Transverse colon (tissue), 4 donors: ENCODE measurements at regions not wholly inside any gene's neighbourhood (a gene's known extent, or its start where the extent isn't known, plus 50 kb on each side); places are given as distances from the start of the nearest gene placed in this dataset.

ENCODE experiments used
- DNase-seq: peaks from one replicate; pipeline ENCODE4 v3.0.0-alpha.2; 2019
- H3K27ac ChIP-seq, 4 donors: fragments of 200-600 bp; sonication (generic); 2 replicates each; pipeline ENCODE4 v1.5.1; 2016 to 2018; ENCODE audit warnings: inconsistent platforms in 4 of 4
- H3K27me3 ChIP-seq: fragments of 200-600 bp; sonication (generic); 2 replicates; pipeline ENCODE4 v1.5.1; 2017; ENCODE audit warnings: inconsistent platforms
- H3K36me3 ChIP-seq, 4 donors: fragments of 200-600 bp; sonication (generic); 2 replicates each; pipeline ENCODE4 v1.5.1; 2017 to 2019; ENCODE audit warnings: inconsistent platforms in 4 of 4
- H3K4me1 ChIP-seq, 4 donors: fragments of 200-600 bp; sonication (generic); 2 replicates each; pipeline ENCODE4 v1.5.1; 2017 to 2020; ENCODE audit warnings: inconsistent platforms in 4 of 4
- H3K4me3 ChIP-seq, 4 donors: fragments of 200-600 bp; sonication (generic); 1 replicate in 1 of 4; 2 replicates in 3 of 4; pipeline versions ENCODE4 v1.5.1 to v1.6.1; 2017 to 2019; ENCODE audit warnings: inconsistent platforms in 4 of 4
- H3K9me3 ChIP-seq, 2 donors: fragments of 200-600 bp; sonication (generic); 2 replicates each; pipeline ENCODE4 v1.5.1; 2017 to 2019; ENCODE audit warnings: inconsistent platforms in 2 of 2
- CTCF ChIP-seq, 5 experiments: fragments of 200-600 bp in 3 of 5; fragments of 450-650 bp in 2 of 5; sonication (generic) in 3 of 5; IDR thresholded peaks; 1 replicate in 2 of 5; 2 replicates in 3 of 5; pipeline ENCODE4 v1.5.1; 2016 to 2017; ENCODE audit warnings: antibody characterized with exemption in 5 of 5, inconsistent platforms in 3 of 5, mild to moderate bottlenecking in 2 of 5, moderate library complexity in 1 of 5
- EP300 ChIP-seq: sonication (generic); formaldehyde crosslinking; IDR thresholded peaks from one replicate; pipeline ENCODE4 v1.6.1; 2017; ENCODE audit warnings: antibody characterized with exemption, low read depth
- POLR2A ChIP-seq: fragments of 450-650 bp; IDR thresholded peaks from one replicate; pipeline ENCODE4 v1.6.1; 2016; ENCODE audit warnings: antibody characterized with exemption, mild to moderate bottlenecking, moderate library complexity
- POLR2AphosphoS5 ChIP-seq, 3 donors: sonication (generic); formaldehyde crosslinking; IDR thresholded peaks; one replicate each; pipeline ENCODE4 v1.6.1; 2016; ENCODE audit warnings: antibody characterized with exemption in 3 of 3
- WGBS, 2 donors: methylation state at CpG; one replicate each; pipeline ENCODE4 v1.1.5; 2018; ENCODE audit warnings: low coverage in 1 of 2; 5-methylcytosine and 5-hydroxymethylcytosine counted together
- in situ Hi-C, 4 donors: fragments of 200-750 bp; cut with MboI; loops; one replicate each; pipeline versions ENCODE4 v1.15.0 to v1.15.1; 2017; ENCODE audit warnings: low sequenced_read_pairs in 3 of 4, low pct_ligation_motif_present in 1 of 4, low pct_unique_long_range_greater_than_20kb in 1 of 4
- intact Hi-C: fragments of 100-400 bp; cut with DNase I; formaldehyde crosslinking; loops from one replicate; pipeline ENCODE4 v1.15.1; 2023; ENCODE audit warnings: low total_unique reads

DNA sequence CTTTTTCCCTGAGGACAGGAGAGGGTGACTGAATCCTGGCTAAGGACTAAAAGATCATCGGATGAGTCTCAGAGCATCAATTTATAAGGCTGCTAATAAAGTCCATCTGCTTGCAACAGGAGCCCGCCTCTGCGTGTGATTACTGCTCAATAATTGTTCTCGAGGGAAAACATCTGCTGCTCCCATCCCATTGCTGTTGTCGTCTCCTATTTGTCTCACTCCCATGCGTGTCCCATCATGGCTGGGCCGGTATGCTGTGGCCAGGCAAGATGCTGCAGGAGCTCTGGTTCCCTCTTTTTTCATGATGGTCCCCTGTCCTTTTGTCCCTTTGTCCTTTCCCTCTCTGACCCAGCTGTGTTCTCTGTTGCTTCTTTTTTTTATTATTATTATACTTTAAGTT, 121.2 kb downstream of the SPATA19 start:
- DNase-seq: no peak
- in situ Hi-C loops (no loop called here), intact Hi-C loops (no loop called here)
- no peaks in the 10 kb centered on the region for H3K9me3 ChIP-seq
- WGBS, 2 donors: 50 to 58% methylated on average over 2 to 7 of the region's 7 CpGs
- H3K36me3 ChIP-seq: no peaks in the 10 kb centered on the region
- no peak overlapping the region for H3K4me3 ChIP-seq
- H3K27me3 ChIP-seq: no peaks in the 10 kb centered on the region
- H3K27ac ChIP-seq: no peak overlapping the region
- TF ChIP-seq POLR2A (no peak), POLR2AphosphoS5 (IDR thresholded peaks at IDR 0.05) (no peak), EP300 (no peak), CTCF (IDR thresholded peaks at IDR 0.05) (no peak)
- H3K4me1 ChIP-seq: no peaks in the 10 kb centered on the region

- Histone ChIP-seq H3K4me3 (no peak overlapping the region), H3K36me3 (no peaks in the 10 kb centered on the region), H3K9me3 (no peaks in the 10 kb centered on the region), H3K27me3 (no peaks in the 10 kb centered on the region), H3K4me1 (no peaks in the 10 kb centered on the region), H3K27ac (no peak overlapping the region)
- DNase-seq: no peak
- TF ChIP-seq POLR2A (no peak), CTCF (IDR thresholded peaks at IDR 0.05) (no peak), POLR2AphosphoS5 (IDR thresholded peaks at IDR 0.05) (no peak), EP300 (no peak)
- whole genome bisulfite sequencing, 2 donors: 22% methylated on average over 1 of the region's 1 CpG; no CpG with 5 or more reads in 1 of the 2 donors
- intact Hi-C loops: no loop called here
- in situ Hi-C loops: no loop called here
Observed at GRCh38 chr11:133723056-133723455, 122.3 kb downstream of the SPATA19 start.

DNA sequence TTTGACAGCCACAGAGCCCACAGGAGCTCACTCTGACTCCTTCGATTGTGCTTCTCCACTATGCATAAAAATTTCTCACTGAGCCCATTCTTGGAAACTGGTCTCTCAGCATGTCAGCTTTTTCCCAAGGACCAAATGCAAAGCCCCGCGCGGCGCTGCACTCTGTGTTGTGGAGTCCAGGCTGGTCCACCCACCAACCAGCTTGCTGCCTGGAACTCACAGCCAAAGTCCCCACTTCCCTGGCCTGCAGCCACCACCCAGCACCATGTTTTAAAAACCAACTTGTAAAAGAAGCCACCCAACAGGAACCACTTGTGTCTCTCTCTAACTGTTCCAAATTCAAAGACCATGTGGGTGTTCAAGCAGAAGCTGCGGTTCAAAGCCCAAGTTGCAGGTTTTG, 124.4 kb downstream of the SPATA19 start:
- no peaks in the 10 kb centered on the region for H3K36me3 ChIP-seq
- H3K4me1 ChIP-seq: no peaks in the 10 kb centered on the region
- in situ Hi-C loops: no loop called here
- H3K27ac ChIP-seq: no peak overlapping the region
- H3K4me3 ChIP-seq: no peak overlapping the region
- intact Hi-C loops: no loop called here
- no peaks in the 10 kb centered on the region for H3K9me3 ChIP-seq
- no peak for DNase-seq
- TF ChIP-seq POLR2AphosphoS5 (IDR thresholded peaks at IDR 0.05): no peak
- TF ChIP-seq EP300: no peak
- 95 to 100% methylated on average over 1 to 6 of the region's 6 CpGs for WGBS, 2 donors
- no peaks in the 10 kb centered on the region for H3K27me3 ChIP-seq

GRCh38 chr11:133719532-133720235, 125.6 kb downstream of the SPATA19 start:
- in situ Hi-C loops (no loop called here), intact Hi-C loops (no loop called here)
- TF ChIP-seq EP300: no peak
- DNase-seq: no peak
- WGBS, 2 donors: 56 to 73% methylated on average over 1 to 17 of the region's 17 CpGs
- Histone ChIP-seq H3K4me1 (no peaks in the 10 kb centered on the region), H3K4me3 (no peak overlapping the region), H3K9me3 (no peaks in the 10 kb centered on the region), H3K27me3 (no peaks in the 10 kb centered on the region), H3K36me3 (no peaks in the 10 kb centered on the region), H3K27ac (no peak overlapping the region)

DNA sequence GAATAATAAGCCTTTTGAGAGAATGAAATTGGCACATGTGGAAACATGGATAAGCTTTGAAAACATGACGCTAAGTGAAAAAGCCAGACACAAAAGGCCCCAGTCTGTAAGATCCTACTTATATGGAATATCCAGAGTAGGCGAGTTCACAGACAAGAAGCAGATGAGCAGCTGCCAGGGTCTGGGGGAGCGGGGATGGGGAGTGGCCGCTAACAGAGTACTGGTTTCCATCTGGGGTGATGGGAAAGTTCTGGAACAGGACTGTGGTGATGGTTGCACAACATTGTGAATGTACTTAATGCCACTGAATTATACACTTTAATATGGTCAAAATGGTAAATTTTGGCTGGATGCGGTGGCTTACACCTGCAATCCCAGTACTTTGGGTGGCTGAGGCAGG, 126.5 kb downstream of the SPATA19 start:
- intact Hi-C loops: no loop called here
- H3K36me3 ChIP-seq: no peaks in the 10 kb centered on the region
- TF ChIP-seq EP300: no peak
- no peak for TF ChIP-seq POLR2A
- TF ChIP-seq POLR2AphosphoS5 (IDR thresholded peaks at IDR 0.05): no peak
- no peak for TF ChIP-seq CTCF (IDR thresholded peaks at IDR 0.05)
- no peak for DNase-seq
- no peaks in the 10 kb centered on the region for H3K4me1 ChIP-seq
- no peak overlapping the region for H3K4me3 ChIP-seq
- 83 to 87% methylated on average over 4 to 5 of the region's 5 CpGs for WGBS, 2 donors
- H3K27me3 ChIP-seq: no peaks in the 10 kb centered on the region
- in situ Hi-C loops: no loop called here
- H3K27ac ChIP-seq: no peak overlapping the region
- no peaks in the 10 kb centered on the region for H3K9me3 ChIP-seq
